ENCODE measurements at regions not wholly inside any gene's neighbourhood (a gene's known extent, or its start where the extent isn't known, plus 50 kb on each side); places are given as distances from the start of the nearest gene placed in this dataset.

DNA sequence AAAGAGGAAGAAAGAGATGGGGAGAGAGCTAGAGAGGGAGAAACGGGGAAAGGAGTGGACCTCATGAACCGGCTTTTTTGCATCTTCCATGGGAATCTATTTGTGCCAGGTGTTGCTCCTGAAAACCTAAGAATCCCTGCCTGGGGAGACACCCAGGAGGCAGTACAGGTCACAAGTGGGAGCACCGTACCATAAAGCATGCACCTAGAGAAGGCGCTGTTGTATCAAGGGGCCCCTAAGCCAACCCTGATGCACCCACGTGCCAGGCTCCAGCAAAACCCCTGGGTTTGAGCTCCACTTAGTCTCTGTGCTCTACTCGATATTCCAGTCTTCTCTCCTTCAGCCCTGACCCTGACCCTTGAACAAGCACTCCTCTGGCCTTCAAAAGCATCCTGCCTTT is 233.6 kb downstream of the RRAGC start:
- TF ChIP-seq, protein P1, sequence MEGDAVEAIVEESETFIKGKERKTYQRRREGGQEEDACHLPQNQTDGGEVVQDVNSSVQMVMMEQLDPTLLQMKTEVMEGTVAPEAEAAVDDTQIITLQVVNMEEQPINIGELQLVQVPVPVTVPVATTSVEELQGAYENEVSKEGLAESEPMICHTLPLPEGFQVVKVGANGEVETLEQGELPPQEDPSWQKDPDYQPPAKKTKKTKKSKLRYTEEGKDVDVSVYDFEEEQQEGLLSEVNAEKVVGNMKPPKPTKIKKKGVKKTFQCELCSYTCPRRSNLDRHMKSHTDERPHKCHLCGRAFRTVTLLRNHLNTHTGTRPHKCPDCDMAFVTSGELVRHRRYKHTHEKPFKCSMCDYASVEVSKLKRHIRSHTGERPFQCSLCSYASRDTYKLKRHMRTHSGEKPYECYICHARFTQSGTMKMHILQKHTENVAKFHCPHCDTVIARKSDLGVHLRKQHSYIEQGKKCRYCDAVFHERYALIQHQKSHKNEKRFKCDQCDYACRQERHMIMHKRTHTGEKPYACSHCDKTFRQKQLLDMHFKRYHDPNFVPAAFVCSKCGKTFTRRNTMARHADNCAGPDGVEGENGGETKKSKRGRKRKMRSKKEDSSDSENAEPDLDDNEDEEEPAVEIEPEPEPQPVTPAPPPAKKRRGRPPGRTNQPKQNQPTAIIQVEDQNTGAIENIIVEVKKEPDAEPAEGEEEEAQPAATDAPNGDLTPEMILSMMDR (conservative IDR thresholded peaks at IDR 0.05), result no peak
- H3K9me3 Mint-ChIP-seq, result peaks cover 7% of the 10 kb centered on the region in 2 experiments
- peaks cover 0 to 1% (median 0%) of the 10 kb centered on the region in 3 experiments; a peak in 2 of 7 replicates for H3K36me3 Mint-ChIP-seq (ENCODE audit: insufficient read depth in 1 of 3, low read depth in 3 of 3)
- Histone ChIP-seq H2BK12ac (ENCODE audit: insufficient read length, low read depth, low read length) (no peak overlapping the region), H2BK20ac (ENCODE audit: low read depth, low read length, poor library complexity, severe bottlenecking) (no peak overlapping the region), H3K4me2 (ENCODE audit: insufficient read depth, insufficient read length, low read length) (no peak overlapping the region), H2BK120ac (ENCODE audit: low read depth, low read length, poor library complexity, severe bottlenecking) (no peak overlapping the region), H4K8ac (replicated peaks; ENCODE audit: insufficient read length, low read depth, low read length) (no peak overlapping the region), H3K9me3 (ENCODE audit: control insufficient read depth, low read depth, low read length) (no peaks in the 10 kb centered on the region), H3K27me3 (ENCODE audit: insufficient read depth, low read length) (0 out of 2 replicates have a peak, but pooled peaks cover 2% of the 10 kb centered on the region), H3K14ac (ENCODE audit: insufficient read depth, low read length) (no peak overlapping the region), H3K18ac (ENCODE audit: insufficient read length, low read depth, low read length) (no peak overlapping the region), H3K79me2 (ENCODE audit: insufficient read depth, low read length) (no peaks in the 10 kb centered on the region), H2AK5ac (ENCODE audit: insufficient read length, low read length) (no peak overlapping the region), H3T11ph (ENCODE audit: low read length) (no peak overlapping the region), H3K23me2 (ENCODE audit: insufficient read length, low read depth, low read length, poor library complexity, severe bottlenecking) (no peaks in the 10 kb centered on the region), H2BK5ac (ENCODE audit: insufficient read length, low read length) (no peak overlapping the region), H2BK15ac (ENCODE audit: low read depth, low read length) (no peak overlapping the region), H2AFZ (ENCODE audit: low read length) (no peak overlapping the region), H3K56ac (ENCODE audit: insufficient read length, low read depth, low read length) (no peak overlapping the region), H3K4ac (ENCODE audit: low read depth, low read length) (no peak overlapping the region), H3K23ac (ENCODE audit: insufficient read length, low read depth, low read length) (no peak overlapping the region), H4K5ac (ENCODE audit: insufficient read length, low read depth, low read length) (no peak overlapping the region), H3K79me1 (ENCODE audit: insufficient read depth, low read depth, low read length, poor library complexity, severe bottlenecking) (no peaks in the 10 kb centered on the region), H4K91ac (ENCODE audit: insufficient read length, low read depth, low read length) (no peak overlapping the region), H3K27ac (ENCODE audit: insufficient read length, low read depth, low read length) (no peak overlapping the region), H4K20me1 (ENCODE audit: control insufficient read depth, insufficient read depth, insufficient read length) (no peaks in the 10 kb centered on the region), H3K4me1 (ENCODE audit: insufficient read depth, low read length) (no peaks in the 10 kb centered on the region; the same call in 1 of the 2 replicates), H3K9ac (ENCODE audit: extremely low read depth, insufficient read length, low read length) (no peak overlapping the region)
- no peak for DNase-seq
- H3K27me3 Mint-ChIP-seq (ENCODE audit: low read depth), result peaks cover 21% of the 10 kb centered on the region
- WGBS (ENCODE audit: extremely low coverage, insufficient read length, low lambda C conversion rate), result no CpG with 5 or more reads among the region's 6 CpGs
- H3K4me3 Mint-ChIP-seq, result no peak overlapping the region
- H3K4me1 Mint-ChIP-seq, result peaks cover 8 to 12% of the 10 kb centered on the region in 2 experiments
- H3K27ac Mint-ChIP-seq, result no peak overlapping the region

Data from H9 (cell line).